H1 (cell line): ENCODE measurements at regions not wholly inside any gene's neighbourhood (a gene's known extent, or its start where the extent isn't known, plus 50 kb on each side); places are given as distances from the start of the nearest gene placed in this dataset.

Source experiments
- CTCF ChIA-PET: fragments of 300-600 bp; sonication (Branson Sonifier 250); formaldehyde crosslinking; loops from one replicate; lab custom pipeline; 2021; ENCODE audit not compliant: partially characterized antibody; lab: Charles Lee
- POLR2A ChIA-PET: fragments of 300-600 bp; sonication (Branson Sonifier 250); formaldehyde crosslinking; loops from one replicate; lab custom pipeline; 2021; ENCODE audit warnings: inconsistent platforms; ENCODE audit not compliant: partially characterized antibody; lab: Charles Lee
- DNase-seq, 2 experiments: peaks; one replicate each; pipeline versions ENCODE4 v3.0.0 to v3.0.0-alpha.2; 2010 to 2022; ENCODE audit warnings: low spot score in 2 of 2, low read depth in 1 of 2, mixed read lengths in 1 of 2
- FAIRE-seq: peaks from 2 replicates; lab custom pipeline; 2011; peaks lifted over from hg19 to GRCh38; lab: Jason Lieb, UNC
- H2AFZ ChIP-seq: 2 replicates; pipeline ENCODE4 v1.8.1; 2012; ENCODE audit warnings: low read length, inconsistent platforms
- H2AK5ac ChIP-seq: 2 replicates; pipeline ENCODE4 v1.6.1; 2013; ENCODE audit warnings: low read depth, low read length
- H2BK120ac ChIP-seq: replicated peaks from 2 replicates; pipeline ENCODE3; 2013; ENCODE audit warnings: low read depth, low read length, inconsistent platforms
- H2BK12ac ChIP-seq: 2 replicates; pipeline ENCODE4 v1.6.1; 2013; ENCODE audit warnings: low read depth, low read length
- H2BK15ac ChIP-seq: 2 replicates; pipeline ENCODE4 v1.6.1; 2013; ENCODE audit warnings: low read length
- H2BK20ac ChIP-seq: 2 replicates; pipeline ENCODE4 v1.6.1; 2013; ENCODE audit warnings: low read length
- H2BK5ac ChIP-seq: 2 replicates; pipeline ENCODE4 v1.6.1; 2013; ENCODE audit warnings: low read depth, low read length
- H3K14ac ChIP-seq: 2 replicates; pipeline ENCODE4 v1.6.1; 2013; ENCODE audit warnings: inconsistent platforms; ENCODE audit not compliant: insufficient read length
- H3K18ac ChIP-seq: 2 replicates; pipeline ENCODE4 v1.6.1; 2013; ENCODE audit warnings: low read length; ENCODE audit errors: extremely low read depth
- H3K23ac ChIP-seq: 2 replicates; pipeline ENCODE4 v1.6.1; 2013; ENCODE audit warnings: inconsistent platforms; ENCODE audit not compliant: insufficient read length
- H3K23me2 ChIP-seq: 2 replicates; pipeline ENCODE4 v1.6.1; 2013; ENCODE audit warnings: low read depth, low read length
- H3K27ac ChIP-seq: 2 replicates; pipeline ENCODE4 v1.6.1; 2011; ENCODE audit warnings: low read depth, low read length, inconsistent platforms
- H3K27me3 ChIP-seq, 4 experiments: replicated peaks in 1 of 4; 1 replicate in 1 of 4; 2 replicates in 3 of 4; pipeline versions ENCODE4 v1.6.1 to v1.8.1; 2011 to 2013; ENCODE audit warnings: low read length in 3 of 4, mild to moderate bottlenecking in 3 of 4, inconsistent platforms in 2 of 4, mixed read lengths in 2 of 4, moderate library complexity in 1 of 4; ENCODE audit not compliant: control insufficient read depth in 3 of 4, insufficient read depth in 3 of 4; ENCODE audit errors: extremely low read depth in 1 of 4
- H3K36me3 ChIP-seq, 4 experiments: 2 replicates each; pipeline versions ENCODE4 v1.6.1 to v1.8.1; 2011 to 2013; ENCODE audit warnings: mild to moderate bottlenecking in 4 of 4, low read length in 3 of 4, moderate library complexity in 2 of 4, control low read depth in 1 of 4, inconsistent platforms in 1 of 4; ENCODE audit not compliant: insufficient read depth in 4 of 4, control insufficient read depth in 2 of 4
- H3K4ac ChIP-seq: replicated peaks from 2 replicates; pipeline ENCODE3; 2013; ENCODE audit warnings: low read length, low read depth, mixed read lengths, inconsistent platforms; ENCODE audit not compliant: insufficient read length
- H3K4me1 ChIP-seq, 4 experiments: replicated peaks in 1 of 4; 1 replicate in 1 of 4; 2 replicates in 3 of 4; pipeline versions ENCODE4 v1.6.1 to v1.8.1; 2011 to 2013; ENCODE audit warnings: low read length in 3 of 4, inconsistent platforms in 2 of 4, mixed read lengths in 1 of 4; ENCODE audit not compliant: insufficient read depth in 4 of 4, control insufficient read depth in 3 of 4
- H3K4me2 ChIP-seq, 2 experiments: 2 replicates each; pipeline versions ENCODE4 v1.6.1 to v1.8.1; 2011 to 2013; ENCODE audit warnings: low read depth in 2 of 2, low read length in 2 of 2, control low read depth in 1 of 2, inconsistent platforms in 1 of 2, mild to moderate bottlenecking in 1 of 2; ENCODE audit not compliant: insufficient read depth in 1 of 2
- H3K4me3 ChIP-seq, 4 experiments: fragments of 200-600, 300-600 bp in 1 of 4; sonication (generic), shearing (Covaris generic), sonication (Bioruptor Twin) in 1 of 4; 2 replicates each; pipeline versions ENCODE4 v1.5.1 to v1.8.1; 2011 to 2016; ENCODE audit warnings: low read length in 4 of 4, low read depth in 3 of 4, control low read depth in 2 of 4, inconsistent platforms in 2 of 4, mild to moderate bottlenecking in 2 of 4, mixed read lengths in 1 of 4, moderate library complexity in 1 of 4; ENCODE audit not compliant: insufficient read depth in 2 of 4; ENCODE audit errors: extremely low read depth in 1 of 4
- H3K56ac ChIP-seq: replicated peaks from 2 replicates; pipeline ENCODE3; 2013; ENCODE audit warnings: low read depth, mild to moderate bottlenecking, mixed read lengths, low read length, inconsistent platforms; ENCODE audit not compliant: insufficient read length
- H3K79me1 ChIP-seq: 2 replicates; pipeline ENCODE4 v1.6.1; 2013; ENCODE audit warnings: low read depth, low read length, control low read depth
- H3K79me2 ChIP-seq, 2 experiments: 2 replicates each; pipeline versions ENCODE4 v1.6.1 to v1.8.1; 2012 to 2013; ENCODE audit warnings: low read length in 2 of 2, mild to moderate bottlenecking in 2 of 2, inconsistent platforms in 1 of 2; ENCODE audit not compliant: insufficient read depth in 2 of 2, control insufficient read depth in 1 of 2
- H3K9ac ChIP-seq, 4 experiments: replicated peaks in 1 of 4; 1 replicate in 1 of 4; 2 replicates in 3 of 4; pipeline versions ENCODE4 v1.6.1 to v1.8.1; 2011 to 2013; ENCODE audit warnings: low read depth in 3 of 4, low read length in 3 of 4, control low read depth in 2 of 4, mild to moderate bottlenecking in 2 of 4, moderate library complexity in 2 of 4, inconsistent platforms in 1 of 4; ENCODE audit errors: extremely low read depth in 1 of 4
- H3K9me3 ChIP-seq, 2 experiments: 2 replicates each; pipeline versions ENCODE4 v1.6.1 to v1.8.1; 2012 to 2013; ENCODE audit warnings: mild to moderate bottlenecking in 2 of 2, moderate library complexity in 2 of 2, control low read depth in 1 of 2, inconsistent platforms in 1 of 2, low read depth in 1 of 2, low read length in 1 of 2, mixed read lengths in 1 of 2; ENCODE audit not compliant: insufficient read depth in 2 of 2
- H4K20me1 ChIP-seq, 2 experiments: replicated peaks in 1 of 2; 2 replicates each; pipeline versions ENCODE3 to v1.8.1; 2011 to 2013; ENCODE audit warnings: inconsistent platforms in 2 of 2, low read length in 2 of 2, mild to moderate bottlenecking in 1 of 2; ENCODE audit not compliant: insufficient read depth in 2 of 2, control insufficient read depth in 1 of 2
- H4K5ac ChIP-seq: 2 replicates; pipeline ENCODE4 v1.6.1; 2013; ENCODE audit warnings: low read length, low read depth, mixed read lengths, inconsistent platforms; ENCODE audit not compliant: insufficient read length
- H4K8ac ChIP-seq: 2 replicates; pipeline ENCODE4 v1.8.0; 2013; ENCODE audit warnings: mild to moderate bottlenecking, moderate library complexity, low read length, inconsistent platforms; ENCODE audit not compliant: insufficient read depth; ENCODE audit errors: extremely low read depth
- H4K91ac ChIP-seq: replicated peaks from 2 replicates; pipeline ENCODE3; 2013; ENCODE audit warnings: low read length, mixed read lengths, inconsistent platforms; ENCODE audit not compliant: insufficient read length
- CBX8 ChIP-seq: fragments of 300-800, 300-1000 bp; sonication (generic); IDR thresholded peaks from 2 replicates; pipeline ENCODE4 v1.7.1; 2016; ENCODE audit warnings: low read depth, low read length, borderline replicate concordance
- EP300 ChIP-seq, 2 experiments: IDR thresholded peaks; 1 replicate in 1 of 2; 2 replicates in 1 of 2; pipeline ENCODE4 v1.6.1; 2011 to 2012; ENCODE audit warnings: low read depth in 2 of 2, low read length in 2 of 2, mild to moderate bottlenecking in 2 of 2, borderline replicate concordance in 1 of 2, inconsistent platforms in 1 of 2, moderate library complexity in 1 of 2
- JUN ChIP-seq: IDR thresholded peaks from 2 replicates; pipeline ENCODE4 v1.6.1; 2011; ENCODE audit warnings: low read depth, mild to moderate bottlenecking, improper control_type of control experiment, low read length
- JUND ChIP-seq: IDR thresholded peaks from 2 replicates; pipeline ENCODE4 v1.6.1; 2011; ENCODE audit warnings: mild to moderate bottlenecking, improper control_type of control experiment, low read length
- KDM1A ChIP-seq: fragments of 200-600, 300-600 bp; sonication (generic); IDR thresholded peaks from 2 replicates; pipeline ENCODE4 v1.7.1; 2016; ENCODE audit warnings: mild to moderate bottlenecking, low read length, borderline replicate concordance
- KDM5A ChIP-seq: fragments of 200-600 bp; IDR thresholded peaks from 2 replicates; pipeline ENCODE4 v1.7.1; 2012; ENCODE audit warnings: mild to moderate bottlenecking, low read length, inconsistent platforms, mixed read lengths
- MAFK ChIP-seq: IDR thresholded peaks from 2 replicates; pipeline ENCODE4 v1.6.1; 2012; ENCODE audit warnings: low read depth, mild to moderate bottlenecking, improper control_type of control experiment, low read length
- NRF1 ChIP-seq: IDR thresholded peaks from 2 replicates; pipeline ENCODE4 v1.6.1; 2011; ENCODE audit warnings: mild to moderate bottlenecking, low read depth, low read length, improper control_type of control experiment
- PHF8 ChIP-seq: fragments of 200-600 bp; sonication (generic); conservative IDR thresholded peaks from 2 replicates; pipeline ENCODE4 v1.7.1; 2012; ENCODE audit warnings: low read depth, mild to moderate bottlenecking, inconsistent platforms, low read length, moderate library complexity
- RNF2 ChIP-seq: fragments of 200-900, 300-1000 bp; sonication (generic); IDR thresholded peaks from 2 replicates; pipeline ENCODE4 v1.7.1; 2016; ENCODE audit warnings: borderline replicate concordance, low read depth, mild to moderate bottlenecking, antibody characterized with exemption, low read length; ENCODE audit not compliant: poor library complexity, severe bottlenecking; ENCODE audit errors: missing control alignments
- SIRT6 ChIP-seq: IDR thresholded peaks from one replicate; pipeline ENCODE4 v1.7.1; 2012; ENCODE audit warnings: low read length, inconsistent platforms
- SP1 ChIP-seq: IDR thresholded peaks from 2 replicates; pipeline ENCODE4 v1.6.1; 2011; ENCODE audit warnings: low read depth, low read length
- SP4 ChIP-seq: IDR thresholded peaks from 2 replicates; pipeline ENCODE4 v1.6.1; 2012; ENCODE audit warnings: low read length, inconsistent platforms
- TAF1 ChIP-seq: IDR thresholded peaks from 2 replicates; pipeline ENCODE4 v1.6.1; 2011; ENCODE audit warnings: mild to moderate bottlenecking, low read depth, low read length
- TCF12 ChIP-seq: IDR thresholded peaks from 2 replicates; pipeline ENCODE4 v1.6.1; 2011; ENCODE audit warnings: low read depth, mild to moderate bottlenecking, low read length
- YY1 ChIP-seq: IDR thresholded peaks from 2 replicates; pipeline ENCODE4 v1.6.1; 2011; ENCODE audit warnings: low read depth, mild to moderate bottlenecking, low read length
- WGBS, 2 experiments: shearing (Covaris generic) in 1 of 2; methylation state at CpG; one replicate each; pipeline versions ENCODE4 v1.1.6 to v1.1.7; 2013 to 2015; ENCODE audit warnings: low lambda C conversion rate in 2 of 2, mixed read lengths in 2 of 2, inconsistent platforms in 1 of 2, low coverage in 1 of 2, missing lambda C conversion rate in 1 of 2; ENCODE audit not compliant: insufficient replicate concordance in 2 of 2, insufficient coverage in 1 of 2, insufficient read length in 1 of 2; ENCODE audit errors: extremely low coverage in 1 of 2, missing lambda C conversion rate in 1 of 2; 5-methylcytosine and 5-hydroxymethylcytosine counted together

- Histone ChIP-seq H3K36me3 (no peaks in the 10 kb centered on the region), H3K79me1 (no peaks in the 10 kb centered on the region), H3K4ac (no peak overlapping the region), H4K8ac (no peak overlapping the region), H3K56ac (no peak overlapping the region), H4K91ac (no peak overlapping the region), H3K27me3 (no peaks in the 10 kb centered on the region), H3K23me2 (0 out of 2 replicates have a peak, but pooled peaks cover 4% of the 10 kb centered on the region), H4K5ac (no peak overlapping the region), H2BK5ac (no peak overlapping the region), H3K9ac (no peak overlapping the region), H3K79me2 (no peaks in the 10 kb centered on the region), H3K4me3 (no peak overlapping the region), H3K9me3 (peaks cover 0 to 4% of the 10 kb centered on the region in 2 experiments; a peak in 1 of 4 replicates), H3K4me2 (no peak overlapping the region), H3K18ac (no peak overlapping the region), H2AK5ac (no peak overlapping the region), H2BK120ac (no peak overlapping the region), H4K20me1 (no peaks in the 10 kb centered on the region), H2BK15ac (no peak overlapping the region), H2AFZ (no peak overlapping the region), H2BK12ac (no peak overlapping the region), H3K23ac (no peak overlapping the region), H3K4me1 (no peaks in the 10 kb centered on the region; a peak in 2 of 7 replicates), H3K27ac (no peak overlapping the region), H3K14ac (no peak overlapping the region), H2BK20ac (no peak overlapping the region)
- no peak for FAIRE-seq
- no peak for DNase-seq
- WGBS, 2 experiments = 92% methylated on average over 5 of the region's 6 CpGs; no CpG with 5 or more reads in 1 of the 2 experiments
- TF ChIP-seq CBX8 = no peak
- no peak for TF ChIP-seq MAFK
- TF ChIP-seq SP4 = no peak
- TF ChIP-seq KDM1A = no peak
- no peak for TF ChIP-seq SP1
- TF ChIP-seq TCF12 = no peak
- no peak for TF ChIP-seq YY1
- no peak for TF ChIP-seq JUN
- TF ChIP-seq TAF1 = no peak
- no peak for TF ChIP-seq KDM5A
- TF ChIP-seq RNF2 = no peak
- no peak for TF ChIP-seq PHF8
- no peak for TF ChIP-seq SIRT6
- no peak for TF ChIP-seq EP300 (IDR thresholded peaks at IDR 0.05; ENCODE audit: borderline replicate concordance in 1 of 2, low read depth in 2 of 2, low read length in 2 of 2)
- TF ChIP-seq JUND = no peak
- TF ChIP-seq NRF1 = no peak
- ChIA-PET POLR2A (no interaction called here), CTCF (no interaction called here)
These were observed 280.5 kb upstream of the PPP2R2D start for GRCh38 chr10:131620314-131620713.
